Frontal cortex (tissue), 3 donors: ENCODE measurements at regions not wholly inside any gene's neighbourhood (a gene's known extent, or its start where the extent isn't known, plus 50 kb on each side); places are given as distances from the start of the nearest gene placed in this dataset.

Source experiments
- DNase-seq, 2 donors: peaks; one replicate each; pipeline ENCODE4 v3.0.0; 2012; ENCODE audit warnings: low spot score in 2 of 2
- FAIRE-seq: peaks from 2 replicates; lab custom pipeline; 2012; peaks lifted over from hg19 to GRCh38; lab: Jason Lieb, UNC
- donor health status: control.
- donor health status: control.
- donor health status: control.

DNA sequence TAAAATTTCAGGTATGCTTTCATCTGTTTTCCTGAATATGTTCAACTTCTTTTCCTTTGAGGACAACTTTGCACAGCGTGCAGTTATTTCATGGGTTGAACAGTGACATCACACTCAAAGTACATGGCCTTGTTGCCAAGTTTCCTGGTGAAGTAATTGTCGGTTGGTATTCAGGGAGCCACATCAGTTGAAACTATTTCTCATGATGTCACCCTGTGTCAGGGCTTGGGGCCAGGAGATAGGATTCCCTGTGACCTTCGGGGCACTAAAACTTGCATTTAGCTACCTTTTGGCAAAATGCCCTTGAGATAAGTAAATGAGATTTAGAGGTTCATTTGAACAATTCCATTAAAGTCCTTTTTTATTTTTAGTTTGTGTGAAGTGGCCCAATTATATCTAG, 383.9 kb downstream of the SH3GL2 start:
- no peak for FAIRE-seq

DNA sequence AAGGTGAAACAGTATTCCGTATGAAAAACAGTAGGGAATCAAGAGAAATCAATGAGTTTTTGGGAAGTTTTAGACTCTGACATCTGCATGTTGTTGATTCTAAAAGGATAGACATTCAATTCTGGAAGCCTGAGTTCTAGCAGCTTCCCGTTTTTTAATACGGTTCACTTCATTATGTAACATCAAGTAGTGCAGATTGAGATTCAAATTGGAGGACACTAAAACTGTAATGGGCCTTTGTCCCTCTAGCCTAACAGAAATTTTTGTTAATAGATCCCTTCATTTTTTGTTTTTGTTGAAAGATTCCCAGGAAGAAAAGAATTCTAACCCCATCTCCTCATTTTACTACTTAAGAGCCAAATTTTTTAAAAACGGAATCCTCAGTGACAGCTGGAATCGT, 384.6 kb downstream of the SH3GL2 start:
- FAIRE-seq, result no peak
- no peak for DNase-seq

More for the DNA sequence above, 383.9 kb downstream of the SH3GL2 start:
- no peak for DNase-seq

DNA sequence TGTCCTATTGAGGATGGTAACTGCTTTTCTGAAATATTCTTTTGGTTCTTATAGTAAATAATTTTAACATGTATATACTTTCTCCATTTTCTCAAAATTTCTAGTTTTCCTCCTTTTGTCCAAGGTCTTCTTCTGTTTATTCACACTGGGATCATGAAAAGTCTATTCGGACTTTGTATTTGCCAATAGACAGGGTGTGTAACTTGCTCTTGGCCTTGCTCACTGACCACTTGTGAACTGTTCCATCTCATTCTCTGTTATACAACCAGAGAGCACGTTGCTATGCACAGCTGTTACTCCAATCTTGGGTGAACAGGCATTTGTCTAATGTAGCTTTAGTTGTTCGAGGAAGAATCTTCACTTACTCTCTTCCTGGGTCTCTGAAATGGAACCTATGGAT, 388.9 kb downstream of the SH3GL2 start:
- DNase-seq, result no peak
- no peak for FAIRE-seq

DNA sequence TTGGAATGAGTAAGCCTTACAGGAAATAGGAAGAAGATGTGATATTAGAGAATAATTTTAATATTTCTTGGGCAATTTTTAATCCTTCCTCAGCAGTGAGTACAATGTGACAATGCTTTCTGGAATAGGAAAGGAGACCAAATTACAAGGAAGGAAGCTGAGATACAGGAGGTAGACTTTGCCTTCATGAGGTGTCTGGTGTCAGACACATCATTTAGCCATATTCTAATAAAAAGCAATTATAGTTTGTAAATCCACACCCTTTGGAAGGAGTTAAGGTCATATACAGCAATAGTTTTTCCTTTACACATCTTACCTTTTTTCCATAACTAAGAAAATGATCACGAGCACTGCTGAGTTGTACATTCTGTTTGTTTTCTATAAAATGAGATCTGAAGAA, 390.4 kb downstream of the SH3GL2 start:
- no peak for DNase-seq

DNA sequence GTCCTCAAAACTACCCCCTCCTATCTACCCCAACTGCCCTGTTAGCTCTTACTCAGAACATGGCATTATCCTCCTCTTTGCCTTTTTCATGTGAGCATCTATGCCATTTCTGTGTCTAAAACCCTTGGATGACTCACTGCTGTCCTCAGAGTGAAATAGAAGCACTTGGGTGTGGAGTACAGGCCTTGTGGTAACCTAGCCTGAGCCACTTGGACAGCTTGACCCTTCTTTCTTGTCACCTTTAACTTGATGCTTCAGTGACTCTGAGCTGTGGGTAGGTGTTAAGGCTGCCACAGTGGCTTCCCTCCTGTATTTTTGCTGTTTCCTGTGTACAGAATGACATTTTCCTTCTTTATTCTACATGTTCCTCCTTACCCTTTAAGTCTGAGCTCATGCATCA, 391.4 kb downstream of the SH3GL2 start:
- FAIRE-seq (no peak), DNase-seq (no peak)

More for the DNA sequence above, 390.4 kb downstream of the SH3GL2 start:
- no peak for FAIRE-seq

DNA sequence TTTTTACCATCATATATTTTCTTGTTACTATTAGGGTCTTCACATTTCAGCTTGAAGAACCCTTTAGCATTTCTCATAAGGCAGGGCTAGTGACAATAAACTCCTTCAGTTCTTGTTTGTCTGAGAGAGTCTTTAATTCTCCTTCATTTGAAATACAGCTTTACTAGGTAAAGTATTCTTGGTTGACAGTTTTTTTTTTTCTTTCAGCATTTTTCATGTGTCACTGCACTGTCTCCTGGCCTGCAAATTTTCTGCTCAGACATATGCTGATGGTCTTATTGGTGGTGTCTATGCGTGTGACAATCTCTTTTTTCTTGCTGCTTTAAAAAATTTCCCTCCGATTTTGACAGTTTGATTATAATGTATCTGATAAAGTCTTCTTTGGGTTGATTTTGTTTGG, 399.9 kb downstream of the SH3GL2 start:
- FAIRE-seq (no peak), DNase-seq (no peak)

DNA sequence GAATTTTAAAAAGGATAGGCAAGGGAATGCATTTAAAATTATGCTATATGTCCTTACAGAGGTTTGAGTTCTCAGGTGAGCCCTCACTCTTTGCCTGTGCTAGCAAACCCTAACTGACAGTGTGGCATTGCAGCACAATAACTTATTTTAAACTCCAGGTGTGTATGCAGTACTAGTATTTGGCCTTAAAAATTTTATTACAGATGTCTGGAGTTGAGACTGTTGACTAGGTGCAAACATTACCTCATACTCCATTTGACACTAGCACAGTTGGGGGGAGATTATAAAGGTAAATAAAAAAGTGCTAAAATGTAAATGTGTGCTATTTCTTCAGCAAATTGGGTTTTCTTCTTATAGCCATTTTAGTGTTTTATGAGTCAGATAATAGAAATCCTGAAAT, 407.7 kb downstream of the SH3GL2 start:
- FAIRE-seq (no peak), DNase-seq (no peak)

DNA sequence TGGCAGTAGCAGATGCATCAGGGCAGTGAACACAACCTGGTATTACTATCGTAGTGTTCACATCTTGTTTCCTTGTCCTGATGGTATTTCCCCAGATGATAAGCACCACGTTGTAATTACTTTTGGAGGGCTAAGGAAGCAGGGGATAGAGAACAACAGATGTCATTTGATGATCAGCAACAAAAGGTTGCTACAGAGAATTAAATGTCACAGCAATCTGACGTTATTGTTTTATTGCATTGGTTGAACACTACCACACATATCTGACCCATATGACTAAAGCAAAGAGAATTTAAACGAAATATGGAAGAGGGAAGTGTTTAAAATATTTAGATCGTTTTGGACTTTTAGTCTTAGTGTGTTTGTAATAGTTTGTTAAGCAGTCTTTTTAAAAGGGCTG, 408.3 kb downstream of the SH3GL2 start:
- DNase-seq (no peak), FAIRE-seq (no peak)

DNA sequence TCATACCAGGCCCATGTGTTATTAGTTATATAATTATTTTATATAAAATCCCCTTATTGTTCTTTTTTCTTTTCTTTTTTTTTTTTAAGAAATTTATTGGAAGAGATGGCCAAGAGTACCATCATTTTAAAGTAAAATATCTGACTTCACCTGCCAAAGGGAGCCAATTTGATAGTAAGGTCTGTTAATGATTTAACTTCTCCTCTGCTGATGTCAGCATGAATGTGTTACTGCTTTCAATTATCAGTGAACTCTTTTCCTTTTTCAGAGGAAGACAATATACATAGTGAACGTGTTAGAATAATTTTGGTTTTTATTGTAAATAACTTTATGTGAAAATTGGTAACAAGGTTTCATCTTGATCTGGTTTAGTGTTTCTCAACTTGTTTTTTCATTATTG, 409.6 kb downstream of the SH3GL2 start:
- no peak for DNase-seq
- no peak for FAIRE-seq

DNA sequence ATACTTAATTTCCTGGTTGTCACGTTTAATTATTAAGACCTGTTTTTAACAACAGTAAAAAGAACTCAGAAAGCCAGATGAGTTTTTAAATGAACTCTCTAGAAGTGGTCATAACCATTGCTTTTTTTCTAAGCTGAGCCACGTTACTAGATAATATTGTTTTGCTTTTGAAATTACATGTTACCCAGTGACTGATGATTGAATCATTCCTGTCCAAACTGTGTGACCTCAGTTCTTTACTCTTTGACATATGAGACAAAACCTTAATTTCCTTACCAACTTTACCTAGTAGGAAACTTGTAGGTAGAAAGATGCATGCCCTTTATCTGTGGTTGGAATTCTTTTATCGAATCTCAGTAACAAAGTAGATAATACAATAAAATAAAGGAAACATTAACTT, 411.7 kb downstream of the SH3GL2 start:
- FAIRE-seq (no peak), DNase-seq (no peak)

DNA sequence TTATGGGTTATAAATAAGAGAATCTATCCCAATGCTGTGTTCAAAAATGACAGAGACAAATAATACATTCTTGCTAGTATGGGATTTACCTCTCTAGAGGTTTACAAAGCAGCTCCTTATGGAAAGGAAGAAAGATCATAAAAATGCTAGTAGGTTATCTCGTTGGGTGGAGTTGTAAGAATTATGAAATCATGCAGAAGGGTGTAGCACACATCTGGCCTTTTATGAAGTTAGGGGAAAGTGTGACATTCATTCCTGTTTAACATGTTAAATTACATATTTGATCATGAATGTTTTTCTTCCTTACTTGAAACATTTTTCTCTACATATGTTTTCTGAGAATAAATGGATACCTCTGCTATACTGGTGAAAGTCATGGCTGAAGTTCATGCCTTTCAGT, 414.2 kb downstream of the SH3GL2 start:
- FAIRE-seq (no peak), DNase-seq (no peak)

DNA sequence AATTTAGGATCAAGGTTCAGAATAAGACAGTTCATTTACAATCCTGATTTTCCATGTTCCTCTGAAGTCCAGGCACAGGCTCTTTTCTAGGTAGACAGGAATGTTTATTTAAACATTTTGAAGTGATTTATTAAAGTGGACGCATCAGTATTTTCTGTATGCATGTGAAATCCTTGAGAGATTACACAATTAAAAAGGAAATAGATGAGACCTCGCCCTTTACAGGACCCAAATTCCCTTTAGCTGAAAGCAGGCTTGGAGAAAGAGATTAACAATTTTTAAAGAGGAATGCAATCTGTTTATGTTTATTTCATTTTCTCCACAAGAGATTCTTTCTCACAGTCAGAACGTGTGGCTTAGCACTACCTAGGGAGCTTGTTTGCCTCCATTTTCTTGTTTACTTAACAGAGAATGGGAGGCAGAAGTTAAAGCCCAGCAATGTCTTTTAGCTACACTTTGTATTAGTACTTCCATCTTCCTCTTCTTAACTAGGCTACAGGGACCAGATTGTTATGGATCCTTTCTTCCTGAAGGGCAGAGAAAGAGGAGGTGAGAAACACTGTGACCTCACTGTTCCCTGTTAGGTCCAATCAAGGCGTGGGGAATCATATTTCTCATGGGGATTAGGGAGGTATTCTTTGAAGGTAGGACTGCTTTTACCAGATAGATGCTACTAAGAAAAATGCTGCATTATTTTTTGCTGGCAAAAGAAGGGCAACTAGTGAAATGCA, 416.0 kb downstream of the SH3GL2 start:
- DNase-seq, result no peak
- FAIRE-seq, result no peak

DNA sequence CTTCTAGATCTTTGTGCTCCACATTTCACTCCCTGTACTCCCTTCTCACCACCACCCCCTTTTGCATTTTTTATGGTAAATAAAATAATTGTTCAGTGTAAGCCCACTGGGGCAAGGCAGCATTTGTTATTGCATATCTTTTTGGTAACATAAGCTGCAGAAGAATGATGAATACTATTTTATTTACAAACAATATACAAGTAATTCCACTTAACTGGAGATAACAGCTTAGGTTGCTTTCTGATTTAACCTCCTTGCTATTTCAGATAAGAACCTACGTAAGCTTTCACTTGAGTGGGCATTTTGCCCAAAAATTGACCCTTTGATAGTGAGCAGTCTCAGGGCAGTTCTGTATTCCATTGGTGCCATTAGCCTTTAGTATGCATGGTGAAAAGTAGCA, 417.9 kb downstream of the SH3GL2 start:
- FAIRE-seq (no peak), DNase-seq (no peak)

DNA sequence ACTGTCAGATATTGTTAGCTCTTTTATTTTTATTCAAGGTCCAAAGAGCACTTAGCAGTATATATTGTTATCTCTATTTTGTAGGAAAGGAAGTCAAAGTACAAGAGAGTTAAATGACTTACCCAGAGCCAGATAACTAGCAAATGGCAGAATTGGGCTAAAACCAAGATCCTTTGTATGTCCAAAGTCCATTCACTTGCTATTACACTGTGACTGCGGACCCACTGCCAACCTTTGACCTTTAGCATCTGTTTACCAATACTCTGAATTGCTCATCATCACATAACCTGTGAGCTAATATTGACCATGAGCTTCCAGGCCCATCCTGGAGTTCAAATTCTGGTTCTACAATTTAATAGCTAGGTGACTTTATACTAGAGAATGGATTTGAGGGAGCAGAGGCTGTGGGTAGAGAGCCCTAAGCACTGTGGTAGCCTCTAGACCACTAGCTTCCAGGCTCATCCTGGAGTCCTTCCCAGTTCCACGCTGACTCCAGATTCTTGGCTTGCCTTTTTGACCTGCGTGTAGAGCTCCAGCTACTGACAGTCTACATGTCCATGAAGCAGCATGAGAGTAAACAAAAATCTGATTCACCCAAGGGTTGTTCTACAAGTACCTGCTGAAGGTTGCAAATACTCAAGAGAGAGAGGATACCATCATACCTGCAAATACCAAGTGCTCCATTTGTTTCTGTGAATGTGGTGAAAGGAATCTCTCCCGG, 424.0 kb downstream of the SH3GL2 start:
- DNase-seq, result no peak

DNA sequence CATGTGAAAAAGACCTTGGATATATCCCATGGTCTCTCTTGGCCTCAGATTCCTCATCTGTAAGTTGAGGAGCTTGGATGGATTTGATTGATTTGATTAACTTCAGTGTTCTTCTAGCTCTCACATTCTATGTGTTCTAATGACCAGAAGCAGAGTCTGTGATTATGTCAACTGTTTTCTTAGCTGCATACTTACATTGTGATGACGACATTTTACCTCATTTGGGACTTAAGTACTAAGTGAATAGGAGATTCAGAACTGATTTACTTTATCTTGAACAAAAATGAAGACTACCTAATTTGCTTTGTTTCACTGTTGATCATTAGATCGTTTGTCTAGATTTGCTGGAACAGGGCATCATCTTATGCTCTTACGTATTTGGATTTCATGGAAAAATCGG, 427.7 kb downstream of the SH3GL2 start:
- DNase-seq, result no peak
- no peak for FAIRE-seq

More for the DNA sequence above, 424.0 kb downstream of the SH3GL2 start:
- FAIRE-seq, result no peak

DNA sequence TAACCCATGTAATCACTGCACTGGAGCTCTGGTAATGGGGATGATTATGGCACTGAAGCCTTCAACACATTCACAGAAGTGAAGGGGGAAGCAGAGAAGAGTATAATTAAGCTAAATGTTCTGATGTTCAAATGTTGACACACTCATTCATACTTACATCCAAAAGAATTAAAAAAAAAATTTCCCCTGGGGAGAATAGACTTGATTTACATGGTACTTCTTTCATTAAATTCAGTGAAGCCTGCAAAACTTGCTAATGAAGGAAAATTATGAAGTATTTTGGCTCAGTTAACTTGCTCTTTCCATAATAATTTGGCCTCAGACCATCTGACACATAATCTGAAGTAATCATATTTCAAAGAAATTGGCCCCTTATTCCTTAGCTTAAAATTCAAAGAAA, 428.8 kb downstream of the SH3GL2 start:
- DNase-seq, result no peak
- no peak for FAIRE-seq

DNA sequence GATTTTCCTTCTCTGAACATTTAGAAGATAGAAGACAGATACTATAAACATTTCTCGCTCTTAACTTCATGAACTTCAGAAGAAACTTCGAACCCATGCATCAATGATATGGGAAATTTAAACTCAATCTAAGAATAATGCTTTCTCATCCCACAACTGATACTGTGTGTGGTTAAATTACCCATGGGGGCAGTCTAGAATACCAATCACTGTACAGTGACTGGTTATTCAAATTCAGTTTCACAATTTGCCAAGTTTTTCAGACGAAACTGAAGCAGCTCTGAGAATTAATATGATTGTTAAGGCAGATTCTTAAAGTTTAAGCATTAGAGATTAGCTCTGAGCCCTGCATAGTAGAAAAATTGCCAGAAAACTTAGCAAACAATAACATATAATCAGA, 431.0 kb downstream of the SH3GL2 start:
- FAIRE-seq (no peak), DNase-seq (no peak)

DNA sequence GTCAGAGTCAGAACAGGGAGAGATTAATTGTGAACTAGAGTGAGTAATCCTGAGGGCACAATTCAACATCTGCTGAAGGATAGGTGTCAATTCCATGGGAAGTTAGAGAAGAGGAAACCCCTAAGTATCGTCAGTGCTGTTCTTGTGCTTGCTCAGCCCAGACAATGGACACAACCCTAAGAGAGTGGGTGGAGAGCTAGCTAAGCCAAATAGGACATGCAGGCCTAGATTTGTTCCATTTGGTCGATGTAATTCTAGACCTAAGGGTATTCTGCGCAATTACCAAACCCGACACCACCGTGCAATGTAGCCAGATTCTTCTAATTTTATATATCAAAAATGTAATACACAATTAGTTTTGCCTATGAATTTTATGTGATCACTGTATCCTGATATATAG, 431.6 kb downstream of the SH3GL2 start:
- DNase-seq (no peak), FAIRE-seq (no peak)

DNA sequence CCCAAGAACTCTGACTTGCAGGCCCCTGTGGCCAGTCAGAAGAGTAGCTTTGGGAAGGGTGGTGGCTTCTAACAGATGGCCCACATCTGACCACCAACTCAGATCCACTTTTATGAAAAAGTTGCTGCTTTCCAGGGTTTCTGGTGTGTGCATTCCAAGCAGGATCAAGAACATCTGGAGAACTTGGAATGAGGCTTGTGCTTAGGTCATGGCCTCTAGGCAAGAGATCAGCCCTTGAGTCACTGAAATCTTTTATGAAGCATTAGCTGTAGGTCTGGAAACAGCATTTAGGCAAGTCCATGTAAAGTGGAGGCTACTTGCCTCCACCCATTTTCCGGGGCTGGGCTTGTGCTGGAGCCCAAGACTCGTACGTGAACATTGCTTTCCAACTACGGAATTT, 433.3 kb downstream of the SH3GL2 start:
- DNase-seq, result no peak
- no peak for FAIRE-seq

DNA sequence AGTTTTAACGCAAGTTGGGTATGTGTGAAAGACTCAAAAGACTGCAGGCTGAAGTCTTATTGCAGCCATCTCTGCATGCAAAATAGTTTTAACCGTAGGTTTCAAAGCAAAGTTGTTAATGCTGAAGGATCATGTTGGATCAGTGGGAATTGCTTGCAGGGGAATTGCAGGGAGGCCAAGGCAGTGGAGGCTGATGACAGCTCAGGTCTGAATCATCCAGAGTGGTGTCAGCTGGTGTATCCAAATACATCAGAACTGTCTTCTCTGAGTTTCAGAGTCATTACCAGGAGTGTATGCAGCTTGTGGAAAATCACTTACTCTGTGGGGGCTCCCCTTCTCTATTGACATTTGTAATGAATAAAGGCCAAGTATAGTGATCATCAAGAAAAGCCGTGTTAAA, 435.7 kb downstream of the SH3GL2 start:
- DNase-seq (no peak), FAIRE-seq (no peak)

DNA sequence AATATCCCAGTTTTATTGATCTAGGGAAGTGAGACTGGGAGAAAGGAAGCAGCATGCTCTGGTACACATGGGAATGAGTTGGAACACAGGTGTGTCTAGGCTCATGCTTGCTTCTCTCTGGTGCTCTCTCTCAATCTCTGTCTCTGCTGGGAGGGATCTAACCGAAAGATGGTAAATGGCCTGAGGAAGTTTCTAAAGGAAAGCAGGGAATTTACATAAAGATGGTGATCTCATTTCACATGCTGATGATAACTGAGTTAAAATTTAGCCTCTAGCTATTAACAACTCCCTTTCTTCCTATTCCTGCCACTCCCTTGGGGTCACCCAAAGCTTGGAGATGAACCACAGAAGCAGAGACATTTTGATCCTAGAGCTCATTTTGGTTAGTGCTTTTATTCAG, 436.2 kb downstream of the SH3GL2 start:
- FAIRE-seq (no peak), DNase-seq (no peak)

DNA sequence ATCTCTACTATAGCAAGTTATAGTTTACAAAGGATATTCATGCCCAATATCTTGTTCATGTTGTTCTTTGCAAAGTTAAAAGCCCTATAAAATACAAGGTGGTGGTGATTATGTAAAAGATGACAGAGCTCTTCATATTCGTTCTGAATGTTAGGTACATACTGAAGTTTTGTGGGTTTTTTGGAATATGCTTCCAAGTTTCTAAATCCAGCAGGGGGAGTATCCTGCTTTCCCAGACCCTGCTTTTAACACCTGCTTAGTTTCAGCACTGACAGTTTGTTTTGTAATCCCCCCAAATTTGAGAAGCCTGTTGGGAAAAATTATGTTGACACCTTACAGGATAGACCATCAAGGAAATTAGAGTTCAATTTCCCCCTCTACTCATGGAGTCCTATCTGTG, 438.3 kb downstream of the SH3GL2 start:
- FAIRE-seq, result no peak
- DNase-seq, result no peak
